GM19467 (cell line): ENCODE measurements at regions not wholly inside any gene's neighbourhood (a gene's known extent, or its start where the extent isn't known, plus 50 kb on each side); places are given as distances from the start of the nearest gene placed in this dataset.

Experiments
- ATAC-seq: cut with Tn5 transposase; IDR thresholded peaks from one replicate; pipeline ENCODE4 v1.9.1; 2021; ENCODE audit warnings: mild to moderate bottlenecking, moderate library complexity; ENCODE audit not compliant: unreplicated experiment

DNA sequence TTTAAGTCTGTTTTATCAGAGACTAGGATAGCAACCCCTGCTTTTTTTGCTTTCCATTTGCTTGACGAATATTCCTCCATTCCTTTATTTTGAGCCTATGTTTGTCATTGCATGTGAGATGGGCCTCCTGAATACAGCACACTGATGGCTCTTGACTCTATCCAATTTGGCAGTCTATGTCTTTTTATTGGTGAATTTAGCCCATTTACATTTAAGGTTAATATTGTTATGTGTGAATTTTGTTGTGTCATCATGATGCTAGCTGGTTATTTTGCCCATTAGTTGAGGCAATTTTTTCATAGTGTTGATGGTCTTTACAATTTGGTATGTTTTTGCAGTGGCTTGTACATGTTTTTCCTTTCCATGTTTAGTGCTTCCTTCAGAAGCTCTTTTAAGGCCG is 50.7 kb upstream of the PDE4B start:
- no peak for ATAC-seq
